Prostate gland (tissue), 2 donors: ENCODE measurements at regions not wholly inside any gene's neighbourhood (a gene's known extent, or its start where the extent isn't known, plus 50 kb on each side); places are given as distances from the start of the nearest gene placed in this dataset.

Experiments
- DNase-seq: peaks from one replicate; pipeline ENCODE4 v3.0.0-alpha.2; 2019; ENCODE audit warnings: low spot score
- H3K27ac ChIP-seq, 2 donors: fragments of 200-600 bp; sonication (generic); 2 replicates each; pipeline ENCODE4 v1.5.1; 2017 to 2019
- H3K27me3 ChIP-seq: fragments of 200-600 bp; sonication (generic); replicated peaks from 2 replicates; pipeline ENCODE4 v1.5.1; 2019; ENCODE audit not compliant: insufficient read depth
- H3K36me3 ChIP-seq, 2 donors: fragments of 200-600 bp; sonication (generic); 1 replicate in 1 of 2; 2 replicates in 1 of 2; pipeline versions ENCODE4 v1.5.1 to v1.8.1; 2017 to 2019
- H3K4me1 ChIP-seq: fragments of 200-600 bp; sonication (generic); replicated peaks from 2 replicates; pipeline ENCODE4 v1.5.1; 2019
- H3K4me3 ChIP-seq, 2 donors: fragments of 200-600 bp; sonication (generic); 2 replicates each; pipeline ENCODE4 v1.5.1; 2017 to 2019
- H3K9me3 ChIP-seq: fragments of 200-600 bp; sonication (generic); 2 replicates; pipeline ENCODE4 v1.5.1; 2017
- CTCF ChIP-seq, 4 experiments: fragments of 200-600 bp in 2 of 4; fragments of 450-650 bp in 2 of 4; sonication (generic) in 2 of 4; IDR thresholded peaks; 1 replicate in 3 of 4; 2 replicates in 1 of 4; pipeline ENCODE4 v1.5.1; 2016 to 2019; ENCODE audit warnings: antibody characterized with exemption in 4 of 4, mild to moderate bottlenecking in 2 of 4, moderate library complexity in 2 of 4
- POLR2A ChIP-seq: fragments of 450-650 bp; IDR thresholded peaks from one replicate; pipeline ENCODE4 v1.6.1; 2016; ENCODE audit warnings: antibody characterized with exemption, mild to moderate bottlenecking
- POLR2AphosphoS5 ChIP-seq: sonication (generic); formaldehyde crosslinking; IDR thresholded peaks from one replicate; pipeline ENCODE4 v1.6.1; 2017; ENCODE audit warnings: antibody characterized with exemption
- WGBS: methylation state at CpG from one replicate; pipeline ENCODE4 v1.1.5; 2018; 5-methylcytosine and 5-hydroxymethylcytosine counted together
- intact Hi-C: fragments of 100-400 bp; cut with DNase I; formaldehyde crosslinking; loops from one replicate; pipeline ENCODE4 v1.14.2; 2022

GRCh38 chr1:116232989-116233514 lies 121.9 kb downstream of the MAB21L3 start:
- Histone ChIP-seq H3K27ac (no peak overlapping the region), H3K4me1 (no peaks in the 10 kb centered on the region), H3K9me3 (no peaks in the 10 kb centered on the region), H3K36me3 (no peaks in the 10 kb centered on the region), H3K27me3 (no peaks in the 10 kb centered on the region), H3K4me3 (no peak overlapping the region)
- intact Hi-C loops: no loop called here
- no peak for DNase-seq
- no peak for TF ChIP-seq POLR2A
- peak in 1 of 4 experiments; percentile 12 for TF ChIP-seq CTCF (IDR thresholded peaks at IDR 0.05)
- WGBS: 47% methylated on average over 2 of the region's 2 CpGs

- H3K4me3 ChIP-seq: no peak overlapping the region
- no peaks in the 10 kb centered on the region for H3K27me3 ChIP-seq
- H3K4me1 ChIP-seq: no peaks in the 10 kb centered on the region
- no peak overlapping the region for H3K27ac ChIP-seq
- WGBS: 98% methylated on average over 5 of the region's 5 CpGs
- no peaks in the 10 kb centered on the region for H3K9me3 ChIP-seq
- intact Hi-C loops: no loop called here
- TF ChIP-seq POLR2AphosphoS5 (no peak), POLR2A (no peak), CTCF (IDR thresholded peaks at IDR 0.05) (no peak)
- DNase-seq: no peak
- H3K36me3 ChIP-seq: no peaks in the 10 kb centered on the region
Observed at GRCh38 chr1:116234429-116234828, 123.2 kb downstream of the MAB21L3 start.

DNA sequence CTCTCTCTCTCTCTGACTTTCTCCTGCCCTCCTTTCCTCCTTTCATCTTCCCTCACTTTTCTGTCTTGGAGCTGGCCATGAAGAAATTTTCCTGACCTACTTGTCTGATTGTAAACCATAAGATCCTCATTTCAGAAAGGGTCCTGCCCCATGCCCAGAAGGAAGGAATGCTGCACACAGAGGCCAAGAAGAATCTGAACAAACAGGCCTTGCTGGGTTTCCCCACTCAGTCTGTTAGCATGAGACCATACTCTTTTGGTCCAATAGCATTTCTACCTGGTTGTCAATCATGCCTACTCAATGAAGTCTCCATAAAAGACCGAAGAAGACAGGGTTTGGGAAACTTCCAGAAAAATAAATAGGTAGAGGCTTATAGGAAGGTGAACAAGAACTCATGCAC lies 128.7 kb downstream of the MAB21L3 start:
- Histone ChIP-seq H3K27me3 (no peaks in the 10 kb centered on the region), H3K4me1 (peaks cover 5% of the 10 kb centered on the region), H3K36me3 (no peaks in the 10 kb centered on the region), H3K4me3 (no peak overlapping the region), H3K27ac (no peak overlapping the region), H3K9me3 (no peaks in the 10 kb centered on the region)
- TF ChIP-seq POLR2AphosphoS5: no peak
- no peak for TF ChIP-seq POLR2A
- TF ChIP-seq CTCF (IDR thresholded peaks at IDR 0.05): no peak
- DNase-seq: no peak
- intact Hi-C loops: no loop called here
- WGBS: 82% methylated on average over 1 of the region's 1 CpG

- intact Hi-C loops: no loop called here
- peak overlapping the region; percentile 51 to 55 for H3K27ac ChIP-seq
- TF ChIP-seq POLR2AphosphoS5 (peak; percentile 81), POLR2A (no peak), CTCF (IDR thresholded peaks at IDR 0.05) (no peak)
- 42% methylated on average over 7 of the region's 7 CpGs for WGBS
- no peaks in the 10 kb centered on the region for H3K9me3 ChIP-seq
- no peaks in the 10 kb centered on the region for H3K36me3 ChIP-seq
- peaks cover 5% of the 10 kb centered on the region for H3K4me1 ChIP-seq
- H3K27me3 ChIP-seq: no peaks in the 10 kb centered on the region
- DNase-seq: peak; percentile 79
- no peak overlapping the region for H3K4me3 ChIP-seq
Observed at GRCh38 chr1:116242741-116243140, 130.3 kb upstream of the ATP1A1 start.

GRCh38 chr1:116243333-116244054 lies 129.6 kb upstream of the ATP1A1 start:
- intact Hi-C loops: no loop called here
- H3K9me3 ChIP-seq: no peaks in the 10 kb centered on the region
- H3K4me3 ChIP-seq: no peak overlapping the region
- WGBS: 57% methylated on average over 7 of the region's 7 CpGs
- DNase-seq: peak; percentile 13
- no peaks in the 10 kb centered on the region for H3K36me3 ChIP-seq
- no peaks in the 10 kb centered on the region for H3K27me3 ChIP-seq
- peaks cover 5% of the 10 kb centered on the region for H3K4me1 ChIP-seq
- TF ChIP-seq POLR2AphosphoS5: no peak
- no peak for TF ChIP-seq POLR2A
- TF ChIP-seq CTCF (IDR thresholded peaks at IDR 0.05): no peak
- H3K27ac ChIP-seq: peak overlapping the region; percentile 51 to 55
